Chondrocyte (in vitro differentiated cells): ENCODE measurements at regions not wholly inside any gene's neighbourhood (a gene's known extent, or its start where the extent isn't known, plus 50 kb on each side); places are given as distances from the start of the nearest gene placed in this dataset.

ENCODE experiments used
- DNase-seq: peaks from one replicate; pipeline ENCODE4 v3.0.0; 2021; ENCODE audit warnings: mixed read lengths, low spot score
- H3K27ac Mint-ChIP-seq: one replicate; pipeline ENCODE4 v1.8.0; 2021; ENCODE audit warnings: mild to moderate bottlenecking, moderate library complexity, mixed read lengths; ENCODE audit not compliant: unreplicated experiment
- H3K27me3 Mint-ChIP-seq: 2 replicates; pipeline ENCODE4 v1.8.0; 2021; ENCODE audit warnings: low read depth, mixed read lengths
- H3K36me3 Mint-ChIP-seq: 2 replicates; pipeline ENCODE4 v1.8.0; 2021; ENCODE audit warnings: low read depth, mixed read lengths
- H3K4me1 Mint-ChIP-seq: 2 replicates; pipeline ENCODE4 v1.8.0; 2021; ENCODE audit warnings: low read depth, mild to moderate bottlenecking, mixed read lengths
- H3K4me3 Mint-ChIP-seq: one replicate; pipeline ENCODE4 v1.8.0; 2021; ENCODE audit warnings: mild to moderate bottlenecking, moderate library complexity, mixed read lengths; ENCODE audit not compliant: unreplicated experiment
- H3K9me3 Mint-ChIP-seq: 2 replicates; pipeline ENCODE4 v1.8.0; 2021; ENCODE audit warnings: low read depth, mixed read lengths
- CTCF ChIP-seq: fragments of 200-600 bp; sonication (generic); IDR thresholded peaks from 2 replicates; pipeline ENCODE4 v1.5.0; 2021; ENCODE audit warnings: antibody characterized with exemption, mild to moderate bottlenecking, moderate library complexity

- no peak for TF ChIP-seq CTCF
- Mint-ChIP-seq H3K4me3 (no peak overlapping the region), H3K27ac (no peak overlapping the region), H3K36me3 (no peaks in the 10 kb centered on the region), H3K9me3 (no peaks in the 10 kb centered on the region), H3K27me3 (peaks cover 16% of the 10 kb centered on the region), H3K4me1 (peaks cover 3% of the 10 kb centered on the region)
- DNase-seq: no peak
Measured at GRCh38 chr3:153749070-153749610, 372.1 kb upstream of the ARHGEF26 start.

GRCh38 chr3:153752405-153753027, 368.7 kb upstream of the ARHGEF26 start:
- TF ChIP-seq CTCF: no peak
- peaks cover 6% of the 10 kb centered on the region for H3K27me3 Mint-ChIP-seq
- H3K4me1 Mint-ChIP-seq: peaks cover 3% of the 10 kb centered on the region
- no peaks in the 10 kb centered on the region for H3K9me3 Mint-ChIP-seq
- no peak for DNase-seq
- H3K4me3 Mint-ChIP-seq: no peak overlapping the region
- H3K27ac Mint-ChIP-seq: no peak overlapping the region
- H3K36me3 Mint-ChIP-seq: no peaks in the 10 kb centered on the region

- Mint-ChIP-seq H3K9me3 (no peaks in the 10 kb centered on the region), H3K27me3 (peaks cover 6% of the 10 kb centered on the region), H3K36me3 (no peaks in the 10 kb centered on the region), H3K27ac (no peak overlapping the region), H3K4me1 (peaks cover 3% of the 10 kb centered on the region), H3K4me3 (no peak overlapping the region)
- DNase-seq: no peak
- no peak for TF ChIP-seq CTCF
Measured at GRCh38 chr3:153753035-153753434, 368.2 kb upstream of the ARHGEF26 start.

- H3K4me3 Mint-ChIP-seq: no peak overlapping the region
- peaks cover 4% of the 10 kb centered on the region for H3K27me3 Mint-ChIP-seq
- H3K9me3 Mint-ChIP-seq: no peaks in the 10 kb centered on the region
- no peaks in the 10 kb centered on the region for H3K4me1 Mint-ChIP-seq
- H3K36me3 Mint-ChIP-seq: no peaks in the 10 kb centered on the region
- no peak for TF ChIP-seq CTCF
- no peak for DNase-seq
- H3K27ac Mint-ChIP-seq: no peak overlapping the region
Measured at GRCh38 chr3:153756816-153757215, 364.4 kb upstream of the ARHGEF26 start.

- no peaks in the 10 kb centered on the region for H3K36me3 Mint-ChIP-seq
- DNase-seq: no peak
- H3K9me3 Mint-ChIP-seq: no peaks in the 10 kb centered on the region
- TF ChIP-seq CTCF: no peak
- no peaks in the 10 kb centered on the region for H3K4me1 Mint-ChIP-seq
- no peak overlapping the region for H3K4me3 Mint-ChIP-seq
- H3K27me3 Mint-ChIP-seq: peaks cover 2% of the 10 kb centered on the region
- no peak overlapping the region for H3K27ac Mint-ChIP-seq
Measured at GRCh38 chr3:153757839-153758238, 363.4 kb upstream of the ARHGEF26 start.
